ENCODE measurements at regions not wholly inside any gene's neighbourhood (a gene's known extent, or its start where the extent isn't known, plus 50 kb on each side); places are given as distances from the start of the nearest gene placed in this dataset.
"Not testable (repeated sequence)": the region's sequence is repeated elsewhere in the genome, so short reads cannot be mapped to it uniquely, and the experiment has no call there.

DNA sequence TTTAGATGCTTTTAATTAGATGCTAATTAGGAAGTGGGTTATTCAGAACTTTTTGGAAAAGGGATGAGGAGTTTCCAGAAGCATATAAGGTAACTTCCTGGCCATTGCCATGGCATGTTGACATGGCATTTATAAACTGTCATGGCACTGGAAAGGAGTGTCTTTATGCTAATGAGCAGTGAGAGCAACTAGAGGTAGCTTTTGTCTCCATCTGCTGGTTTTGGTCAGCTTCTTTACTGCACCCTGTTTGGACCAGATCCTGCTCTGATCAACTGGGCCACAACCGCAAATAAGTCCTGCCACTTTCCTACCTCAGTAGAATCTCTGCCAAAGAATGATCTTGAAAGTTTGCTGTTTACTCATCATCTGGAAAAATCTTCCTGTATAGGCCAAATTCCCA, 193.6 kb downstream of the FAM72C start:
- DNase-seq (ENCODE audit: low spot score) = not testable (repeated sequence)

DNA sequence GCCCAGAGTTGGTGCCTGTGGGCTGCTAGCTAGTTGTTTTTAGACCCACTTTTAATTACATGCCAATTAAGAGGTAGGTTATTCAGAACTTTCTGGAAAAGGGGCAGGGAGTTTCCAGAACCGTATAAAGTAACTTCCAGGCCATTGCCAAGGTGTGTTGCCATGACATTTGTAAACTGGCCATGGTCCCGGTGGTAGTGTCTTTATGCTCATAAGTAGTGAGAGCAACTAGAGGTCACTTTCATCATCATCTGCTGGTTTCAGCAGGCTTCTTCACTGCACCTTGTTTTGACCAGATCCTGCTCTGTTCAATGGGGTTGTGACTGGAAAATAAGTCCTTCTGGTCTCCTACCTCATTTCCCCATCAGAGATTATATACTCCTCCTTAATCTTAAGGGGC, 207.0 kb downstream of the FAM72C start:
- not testable (repeated sequence) for DNase-seq (ENCODE audit: low spot score)

DNA sequence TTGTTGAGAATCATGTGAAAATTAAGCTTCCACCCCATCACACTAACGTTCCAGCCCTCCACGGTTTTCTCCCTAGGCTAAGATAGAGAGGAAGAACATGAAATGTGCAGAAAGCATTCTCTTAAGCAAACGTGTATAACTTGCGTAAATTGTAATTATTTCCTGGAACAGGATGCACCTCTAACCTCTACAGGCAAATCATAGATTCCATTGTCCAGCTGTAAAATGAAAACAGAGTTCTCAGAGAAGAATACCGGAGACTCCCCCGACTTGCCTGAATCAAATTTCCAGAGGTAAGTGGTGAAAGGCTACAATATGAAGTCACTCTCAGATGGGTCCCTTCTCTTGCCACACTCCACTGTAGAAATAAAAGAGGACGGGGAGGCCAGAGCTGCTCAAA, 211.4 kb downstream of the FAM72C start:
- not testable (repeated sequence) for DNase-seq (ENCODE audit: low spot score)

DNA sequence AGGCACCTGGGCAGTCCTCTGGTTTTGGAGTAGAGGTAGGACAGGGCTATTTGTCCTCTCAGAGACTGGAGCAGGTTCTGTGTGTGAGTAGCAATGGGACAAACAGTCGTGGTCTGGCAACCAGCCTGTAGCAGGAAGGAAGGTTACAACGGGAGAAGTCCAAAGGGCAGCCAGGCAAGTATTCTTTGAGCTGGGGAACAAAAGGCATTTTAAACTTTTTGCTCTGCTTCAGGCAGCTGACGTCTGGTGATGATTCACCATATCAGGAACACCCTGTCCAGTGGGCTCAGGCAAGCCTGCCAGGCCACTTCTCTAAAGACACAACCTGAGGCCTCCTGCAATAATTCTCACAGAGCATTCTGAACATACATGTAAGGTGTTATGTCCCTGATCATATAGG, 215.8 kb downstream of the FAM72C start:
- not testable (repeated sequence) for DNase-seq (ENCODE audit: low spot score)

DNA sequence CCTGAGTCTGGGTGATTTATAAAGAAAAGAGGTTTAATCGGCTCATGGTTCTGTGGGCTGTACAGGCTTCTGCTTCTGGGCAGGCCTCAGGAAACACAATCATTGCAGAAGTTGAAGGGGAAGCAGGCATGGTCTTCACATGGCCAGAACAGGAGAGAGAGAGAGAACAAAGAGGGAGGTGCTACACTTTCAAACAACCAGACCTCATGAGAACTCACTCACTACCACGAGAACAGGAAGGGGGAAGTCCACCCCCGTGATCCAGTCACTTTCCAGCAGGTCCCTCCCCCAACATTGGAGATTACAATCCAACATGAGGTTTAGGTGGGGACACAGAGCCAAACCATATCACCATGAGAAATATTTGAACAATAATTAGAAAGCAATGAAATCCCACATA, 222.9 kb downstream of the FAM72C start:
- no peak for DNase-seq (ENCODE audit: low spot score)

DNA sequence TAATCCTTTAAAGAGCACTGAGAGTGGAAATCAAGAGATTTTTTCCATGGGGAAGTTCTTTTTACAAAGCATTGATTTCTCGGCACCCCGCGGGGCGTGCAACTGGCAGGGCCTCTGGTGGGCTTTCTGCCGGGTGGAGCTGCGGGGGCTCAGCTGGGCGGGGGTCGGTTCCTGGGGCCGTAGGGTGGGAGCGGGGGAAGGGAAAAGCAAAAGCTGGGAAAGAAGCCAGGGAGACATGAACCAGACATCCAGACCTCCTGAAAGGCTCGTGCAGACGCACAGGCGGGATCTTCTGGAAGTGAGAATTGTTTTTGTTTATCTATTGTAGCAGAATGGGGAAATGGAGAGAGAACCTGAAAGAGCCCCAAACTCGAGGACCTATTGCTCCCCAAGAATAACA, 235.2 kb downstream of the FAM72C start:
- no peak for DNase-seq (ENCODE audit: low spot score)

DNA sequence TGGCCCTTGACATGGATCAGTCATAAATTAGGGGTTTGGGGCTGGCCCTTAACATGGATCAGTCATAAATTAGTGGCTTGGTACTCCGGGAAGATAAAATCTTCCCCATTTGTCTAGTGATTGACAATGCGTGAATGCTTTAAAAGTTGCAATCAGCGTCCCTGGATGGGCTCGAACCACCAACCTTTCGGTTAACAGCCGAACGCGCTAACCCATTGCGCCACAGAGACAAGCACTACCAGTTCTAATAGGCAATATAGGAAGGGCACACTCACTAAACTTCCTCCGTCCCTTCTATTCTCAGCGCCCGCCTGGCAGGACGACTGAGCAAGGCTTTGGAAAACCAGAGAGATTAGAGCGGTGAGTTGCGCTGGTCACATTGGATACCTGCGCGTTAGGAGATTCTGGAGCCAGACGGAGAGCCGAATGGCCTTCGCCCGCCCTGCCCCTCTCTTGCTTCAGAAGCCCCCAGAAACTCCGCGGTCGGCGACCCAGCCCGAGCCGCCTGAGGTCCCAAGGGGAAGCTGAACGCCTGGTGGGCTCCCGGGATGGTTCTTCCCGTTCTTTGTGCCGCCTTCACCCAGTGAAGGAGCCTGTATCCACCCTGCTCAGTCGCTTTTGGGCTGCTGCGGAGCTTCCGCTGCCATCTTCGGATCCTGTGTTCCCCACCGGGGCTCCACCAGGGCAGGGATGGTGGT, 235.9 kb downstream of the FAM72C start:
- no peak for DNase-seq (ENCODE audit: low spot score)

DNA sequence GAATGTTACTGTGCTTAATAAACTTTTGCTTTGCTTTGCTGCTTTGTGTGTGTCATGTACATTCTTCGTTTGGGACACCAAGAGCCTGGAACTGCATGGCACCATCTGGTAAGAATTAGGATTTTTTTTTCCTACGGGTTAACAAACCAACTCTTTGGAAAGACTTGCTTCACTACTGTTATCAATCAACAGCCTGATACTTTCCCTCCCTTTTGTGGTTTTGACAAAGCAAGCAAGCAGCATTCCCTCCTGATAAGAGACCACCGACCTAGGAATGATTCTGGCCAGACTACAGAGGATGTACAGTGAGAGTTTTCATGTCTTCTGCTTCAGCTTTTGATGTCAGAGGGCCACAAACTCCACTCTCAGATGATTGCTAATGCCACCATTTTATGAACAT, 237.5 kb downstream of the FAM72C start:
- not testable (repeated sequence) for DNase-seq (ENCODE audit: low spot score)

DNA sequence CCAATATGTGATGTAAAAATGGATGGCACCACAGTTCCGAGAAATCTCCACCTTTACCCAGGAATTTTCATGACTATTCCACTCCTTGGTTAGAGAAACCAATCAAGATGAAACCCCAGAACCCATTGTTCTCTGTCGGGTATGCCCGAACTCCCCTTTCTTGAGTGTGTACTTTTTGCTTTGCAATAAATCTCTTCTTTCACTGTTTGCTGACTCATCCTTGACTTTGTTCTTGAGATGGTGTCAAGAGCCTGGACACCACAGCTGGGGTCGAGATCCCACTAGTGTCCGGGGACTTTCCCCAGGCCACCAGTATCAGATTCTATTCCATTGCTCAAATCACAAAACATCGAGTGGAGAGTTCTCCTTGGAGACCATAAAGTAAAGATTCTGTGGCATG, 240.9 kb downstream of the FAM72C start:
- DNase-seq (ENCODE audit: low spot score) = not testable (repeated sequence)

DNA sequence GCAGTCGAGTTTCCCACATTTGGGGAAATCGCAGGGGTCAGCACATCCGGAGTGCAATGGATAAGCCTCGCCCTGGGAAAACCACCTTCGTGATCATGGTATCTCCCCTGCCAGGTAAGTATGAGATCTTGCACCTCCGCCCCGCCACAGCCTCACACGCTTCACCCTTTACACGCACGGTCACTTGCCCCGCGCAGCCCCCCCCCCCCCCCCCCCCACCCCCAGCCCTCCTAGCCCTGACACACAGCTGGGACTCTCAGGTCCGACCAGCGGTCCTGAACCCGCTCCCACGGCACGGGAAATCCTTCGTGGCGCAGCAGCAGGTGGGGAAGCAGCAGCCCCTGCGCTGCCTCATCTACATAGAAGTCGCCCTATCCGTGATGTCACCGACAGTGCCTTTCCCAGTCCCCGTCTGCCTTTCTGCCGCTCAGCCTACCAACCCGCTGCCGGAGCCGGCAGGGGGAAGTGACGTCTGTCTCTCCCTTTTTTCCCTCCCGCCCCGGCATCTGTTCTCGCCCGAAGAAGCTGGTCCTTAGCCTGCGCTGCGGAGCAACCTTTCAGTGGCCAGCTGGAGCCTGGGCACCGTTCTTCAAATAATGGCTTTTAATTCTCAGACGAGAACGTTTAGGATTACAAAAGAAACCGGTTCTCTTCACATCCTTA, 242.2 kb downstream of the FAM72C start:
- not testable (repeated sequence) for DNase-seq (ENCODE audit: low spot score)

DNA sequence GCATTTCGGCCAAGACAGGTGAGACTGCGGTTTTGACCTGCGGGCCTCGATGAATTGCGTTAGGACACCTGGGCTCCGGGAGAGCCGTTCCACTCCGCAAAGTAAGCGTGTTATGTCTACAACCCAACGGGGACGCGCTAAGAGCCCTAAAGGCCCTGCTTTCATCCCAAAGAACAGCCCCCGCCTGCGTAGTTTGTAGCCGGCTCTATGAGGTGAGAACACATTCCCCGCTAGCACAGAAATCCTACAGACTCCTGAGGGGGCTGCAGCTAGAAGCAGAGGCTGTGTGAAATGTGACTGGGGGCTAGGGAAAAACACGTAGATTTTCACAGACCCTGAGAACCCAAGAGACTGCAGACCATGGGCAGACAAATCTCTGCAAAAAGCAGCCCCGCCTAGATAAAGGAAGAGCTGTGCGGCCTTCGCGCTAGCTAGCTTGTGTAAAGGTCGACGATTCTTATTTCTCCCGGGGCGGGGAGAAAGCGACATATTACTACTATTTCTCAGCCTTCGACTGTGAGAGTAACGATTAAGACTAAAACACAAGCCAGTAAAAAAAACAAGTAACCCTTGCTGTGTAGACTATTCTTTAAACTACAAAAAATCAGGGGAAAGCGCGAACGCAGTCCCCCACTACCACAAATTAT, 242.9 kb downstream of the FAM72C start:
- DNase-seq (ENCODE audit: low spot score) = not testable (repeated sequence)

DNA sequence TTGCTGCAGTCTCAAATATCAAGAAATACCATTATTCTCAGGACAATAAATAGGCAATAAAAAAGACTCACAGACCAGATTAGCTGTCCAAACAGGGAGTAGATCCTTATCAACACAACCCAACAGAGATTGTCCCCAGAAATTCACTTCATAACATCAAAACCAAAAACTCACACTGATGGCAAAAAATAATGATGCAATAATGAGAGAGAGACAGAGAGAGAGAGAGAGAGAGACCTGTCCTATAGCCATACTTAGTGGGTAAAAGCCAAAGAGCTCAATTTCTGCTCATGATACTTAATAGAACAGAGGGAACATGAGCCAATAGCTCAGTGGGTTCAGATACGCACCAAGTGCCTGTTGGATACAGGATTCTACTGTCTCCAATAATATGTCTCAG, 244.5 kb downstream of the FAM72C start:
- no peak for DNase-seq (ENCODE audit: low spot score)

DNA sequence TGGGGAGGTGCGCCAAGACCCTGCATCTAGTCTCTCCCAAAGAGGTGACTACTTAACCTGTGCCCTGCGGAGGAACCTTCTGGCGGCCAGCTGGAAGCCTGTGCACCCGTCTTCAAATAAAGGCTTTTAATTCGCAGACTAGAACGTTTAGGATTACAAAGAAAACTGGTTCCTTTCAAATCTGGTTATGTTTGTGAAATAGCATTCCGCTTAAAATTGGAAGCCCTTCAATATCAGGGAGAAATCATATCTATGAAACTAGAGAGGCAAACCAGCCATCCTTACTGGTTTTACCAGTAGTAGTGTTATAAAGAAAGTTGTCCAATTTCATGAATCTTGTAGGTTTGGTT, 250.8 kb downstream of the FAM72C start:
- no peak for DNase-seq (ENCODE audit: low spot score)

DNA sequence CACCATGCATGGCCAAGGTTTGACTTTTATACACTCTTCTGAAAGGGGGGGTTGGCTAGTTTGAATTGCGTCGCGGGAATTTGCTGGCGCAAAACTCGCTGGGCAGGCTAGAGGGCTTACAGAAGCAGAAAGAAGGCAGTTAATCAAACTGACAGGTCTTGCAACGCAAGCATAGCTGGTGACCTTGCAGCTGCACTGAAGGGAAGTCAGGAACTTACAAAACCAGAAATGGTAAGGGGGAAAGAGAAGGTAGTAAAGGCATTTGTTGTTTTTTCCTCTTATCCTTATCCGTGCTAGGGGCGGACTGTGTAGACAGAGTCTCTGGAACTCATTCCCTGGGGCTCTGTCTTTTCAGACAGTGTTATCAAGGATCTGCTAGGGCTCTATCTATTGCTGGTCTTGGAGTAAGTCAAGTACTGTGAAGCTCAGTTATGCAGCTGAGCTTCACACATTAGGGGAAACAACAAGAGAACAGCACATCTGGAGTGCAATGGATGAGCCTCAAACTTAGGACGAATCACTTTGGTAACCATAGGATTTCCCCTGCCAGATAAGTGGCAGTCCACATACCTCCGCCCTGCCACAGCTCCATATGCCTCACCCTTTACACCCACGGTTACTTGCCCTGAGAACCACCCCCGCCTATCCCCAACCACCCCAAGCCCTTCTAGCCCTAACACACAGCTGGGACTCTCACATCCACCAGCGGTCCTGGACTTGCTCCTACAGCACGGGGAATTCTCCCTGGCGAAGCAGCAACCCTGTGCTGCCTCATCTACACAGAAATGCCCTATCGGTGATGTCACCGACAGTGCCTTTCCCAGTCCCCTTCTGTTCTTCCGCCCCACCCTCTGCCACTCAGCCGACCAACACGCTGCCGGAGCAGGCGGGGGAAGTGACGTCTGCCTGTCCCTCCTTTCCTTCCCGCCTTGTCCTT, 251.4 kb downstream of the FAM72C start:
- DNase-seq (ENCODE audit: low spot score) = no peak

DNA sequence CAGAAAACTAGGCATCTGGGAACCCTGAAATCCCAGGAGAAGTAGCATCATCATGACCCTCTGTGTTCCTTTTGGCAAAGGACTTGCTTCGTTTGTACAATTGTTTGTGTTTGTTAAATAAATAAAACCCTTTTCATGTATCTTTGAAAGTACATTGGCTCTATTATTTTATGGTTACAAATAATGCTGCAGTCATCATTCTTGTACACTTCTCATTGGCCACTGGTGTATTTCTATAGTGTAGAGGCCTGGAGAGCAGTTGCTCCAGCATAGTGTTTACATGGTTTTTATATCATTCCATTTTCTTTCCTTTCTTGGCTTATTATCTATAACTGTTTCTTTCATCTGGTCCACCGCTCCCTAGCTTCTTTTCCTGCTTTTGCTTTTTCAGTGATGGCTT, 253.3 kb downstream of the FAM72C start:
- DNase-seq (ENCODE audit: low spot score) = no peak

DNA sequence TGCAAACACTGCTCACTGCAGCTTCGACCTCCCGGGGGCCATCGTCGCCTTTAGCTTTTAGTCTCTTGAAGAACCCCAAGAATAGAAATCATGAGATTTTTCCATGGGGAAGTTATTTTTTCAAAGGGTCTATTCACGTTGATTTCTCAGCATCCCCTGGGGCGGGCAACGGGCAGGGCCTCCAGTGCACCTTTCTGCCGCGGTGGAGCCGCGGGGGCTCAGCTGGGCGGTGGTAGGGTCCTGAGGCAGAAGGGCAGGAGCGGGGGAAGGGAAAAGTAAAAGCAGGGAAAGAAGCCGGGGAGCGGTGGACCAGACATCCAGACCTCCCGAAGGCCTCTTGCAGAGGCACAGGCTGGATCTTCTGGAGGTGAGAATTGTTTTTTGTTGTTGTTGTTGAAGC, 253.8 kb downstream of the FAM72C start:
- DNase-seq (ENCODE audit: low spot score) = no peak

DNA sequence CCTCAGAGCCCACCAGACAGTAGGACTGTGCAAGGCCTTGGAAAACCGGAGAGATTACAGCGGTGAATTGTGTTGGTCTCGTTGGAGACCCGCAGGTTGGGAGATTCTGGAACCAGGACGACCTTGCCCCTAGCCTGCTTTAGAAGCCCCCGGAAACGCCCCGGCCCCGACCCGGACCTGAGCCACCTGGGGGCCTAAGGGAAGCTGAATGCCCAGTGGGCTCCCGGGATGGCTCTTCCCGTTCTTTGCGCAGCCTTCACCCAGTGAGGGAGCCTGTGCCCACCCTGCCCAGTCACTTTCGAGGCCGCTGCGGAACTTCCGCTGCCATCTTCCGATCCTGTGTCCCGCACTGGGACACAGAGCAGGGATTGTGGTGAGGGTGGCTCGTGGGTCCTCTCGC, 254.4 kb downstream of the FAM72C start:
- DNase-seq (ENCODE audit: low spot score) = no peak

DNA sequence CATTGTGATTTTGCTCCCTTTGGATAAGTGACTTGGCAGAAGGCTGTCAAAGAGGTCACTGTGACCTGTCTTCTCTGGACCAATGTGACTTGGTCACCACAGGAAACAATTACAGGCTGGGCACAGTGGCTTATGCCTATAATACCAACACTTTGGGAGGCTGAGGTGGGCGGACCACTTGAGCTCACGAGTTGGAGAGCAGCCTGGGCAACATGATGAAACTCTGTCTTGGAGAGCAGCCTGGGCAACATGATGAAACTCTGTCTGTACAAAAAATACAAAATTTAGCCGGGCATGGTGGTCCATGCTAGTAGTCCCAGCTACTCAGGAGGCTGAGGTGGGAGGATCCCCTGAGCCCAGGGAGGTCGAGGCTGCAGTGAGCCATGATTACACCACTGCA, 256.9 kb downstream of the FAM72C start:
- DNase-seq (ENCODE audit: low spot score) = not testable (repeated sequence)

DNA sequence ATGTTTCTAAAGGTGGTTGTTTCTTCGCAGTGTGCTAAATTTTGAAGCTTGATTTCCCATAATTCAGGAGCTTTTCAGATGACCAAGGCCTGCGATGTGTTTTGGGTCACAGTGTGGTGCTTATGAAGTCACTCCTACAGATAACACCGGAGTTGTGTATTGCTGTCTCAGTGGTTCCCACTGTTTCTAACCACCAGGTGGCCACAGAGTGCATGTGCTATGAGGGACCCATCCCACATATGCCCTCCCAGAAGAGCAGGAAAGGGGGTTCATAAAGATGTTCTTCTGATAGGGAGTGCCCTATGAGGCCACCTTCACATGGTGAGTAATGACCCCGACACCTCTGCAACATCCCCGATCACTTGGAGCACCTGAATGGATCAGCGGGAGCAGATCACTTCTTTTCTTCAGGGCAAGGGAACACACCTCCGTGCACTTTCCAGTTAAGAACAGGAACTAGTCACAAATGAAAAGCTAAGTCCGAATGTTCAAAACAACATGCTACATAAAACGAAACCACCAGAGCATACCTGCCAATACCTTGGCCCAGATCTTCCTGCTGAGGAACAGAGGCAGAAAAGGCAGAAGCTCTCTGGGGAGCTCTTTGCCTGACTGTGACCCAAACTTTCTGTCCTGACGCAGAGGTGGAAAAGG, 262.1 kb downstream of the FAM72C start:
- DNase-seq (ENCODE audit: low spot score) = not testable (repeated sequence)

DNA sequence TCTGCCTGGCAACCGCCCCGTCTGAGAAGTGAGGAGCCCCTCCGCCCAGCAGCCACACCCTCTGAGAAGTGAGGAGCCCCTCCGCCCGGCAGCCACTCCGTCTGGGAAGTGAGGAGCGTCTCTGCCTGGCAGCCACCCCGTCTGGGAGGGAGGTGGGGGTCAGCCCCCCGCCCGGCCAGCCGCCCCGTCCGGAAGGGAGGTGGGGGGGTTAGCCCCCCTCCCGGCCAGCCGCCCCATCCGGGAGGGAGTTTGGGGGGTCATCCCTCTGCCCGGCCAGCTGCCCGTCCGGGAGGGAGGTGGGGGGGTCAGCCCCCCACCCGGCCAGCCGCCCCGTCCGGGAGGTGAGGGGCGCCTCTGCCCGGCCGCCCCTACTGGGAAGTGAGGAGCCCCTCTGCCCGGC, 269.0 kb downstream of the FAM72C start:
- DNase-seq (ENCODE audit: low spot score) = not testable (repeated sequence)

DNA sequence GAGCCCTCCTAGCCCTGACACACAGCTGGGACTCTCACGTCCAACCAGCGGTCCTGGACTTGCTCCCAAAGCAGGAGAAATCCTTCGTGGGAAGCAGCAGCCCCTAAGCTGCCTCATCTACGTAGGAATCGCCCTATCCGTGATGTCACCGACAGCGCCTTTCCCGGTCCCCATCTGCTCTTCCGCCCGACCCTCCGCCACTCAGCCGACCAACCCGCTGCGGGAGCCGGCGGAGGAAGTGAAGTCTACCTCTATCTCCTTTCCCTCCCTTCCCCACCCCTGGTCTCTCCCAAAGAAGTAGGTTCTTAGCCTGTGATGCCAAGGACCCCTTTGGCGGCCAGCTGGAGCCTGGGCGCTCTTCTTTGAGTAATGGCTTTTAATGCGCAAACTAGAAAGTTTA, 272.1 kb downstream of the FAM72C start:
- no peak for DNase-seq (ENCODE audit: low spot score)

DNA sequence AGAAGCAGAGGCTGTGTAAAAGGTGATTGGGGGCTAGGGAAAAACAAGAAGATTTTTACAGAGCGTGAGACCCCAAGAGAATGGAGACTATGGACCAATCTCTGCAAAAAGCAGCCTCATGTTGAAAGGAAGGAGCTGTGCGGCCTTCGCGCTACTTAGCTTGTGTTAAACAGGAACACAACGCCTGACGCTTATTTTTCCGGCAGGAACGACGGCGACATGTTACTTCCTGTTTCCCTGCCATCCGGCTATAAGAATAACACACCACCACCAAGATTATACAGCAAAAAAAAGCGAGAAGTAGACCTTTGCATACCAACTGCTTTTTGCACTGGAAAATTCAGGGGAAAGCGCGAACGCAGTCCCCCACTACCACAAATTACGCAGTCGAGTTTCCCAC, 272.7 kb downstream of the FAM72C start:
- DNase-seq (ENCODE audit: low spot score) = no peak
